ENCODE measurements at regions not wholly inside any gene's neighbourhood (a gene's known extent, or its start where the extent isn't known, plus 50 kb on each side); places are given as distances from the start of the nearest gene placed in this dataset.
A peak's percentile ranks its signal among the peaks of the same experiment; 100 is the strongest.

DNA sequence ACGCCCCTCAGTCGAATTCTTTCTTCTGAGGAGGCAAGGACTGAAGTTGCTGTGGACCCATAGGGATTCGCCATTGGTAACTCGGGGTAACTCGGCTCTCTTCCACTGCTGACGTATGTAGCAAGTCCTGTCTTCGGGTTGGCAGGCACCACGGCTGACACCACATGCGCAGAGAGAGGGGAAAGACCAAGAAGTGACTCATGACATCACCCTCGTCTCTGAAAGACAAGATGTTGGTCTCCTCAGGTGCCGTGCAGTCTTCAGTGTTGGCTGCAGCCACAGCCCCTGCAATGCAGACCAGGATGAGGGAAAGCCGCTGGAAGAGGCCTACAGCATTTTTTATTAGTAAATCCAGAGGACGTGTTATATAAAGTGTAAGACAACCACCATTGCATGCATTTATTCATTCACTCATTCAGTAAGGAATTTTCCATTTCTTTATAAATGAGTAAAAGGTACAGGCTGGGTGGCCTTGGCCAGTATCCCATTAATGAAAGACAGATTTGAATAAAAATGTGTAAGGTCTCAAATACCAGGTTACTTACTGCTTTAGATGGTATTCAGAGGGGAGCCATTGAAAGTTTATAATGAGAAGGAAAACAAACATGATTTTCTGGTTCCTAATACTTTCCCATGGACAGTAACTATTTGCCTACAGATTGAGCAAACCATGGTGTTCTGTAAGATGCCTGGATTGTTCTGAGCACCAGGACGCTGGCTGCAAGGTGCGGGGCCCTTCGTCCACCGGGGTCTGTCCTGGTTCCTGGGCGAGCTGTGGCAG, 50.7 kb upstream of the IRF2BP2 start:
- no peaks in the 10 kb centered on the region for H3K36me3 ChIP-seq (ENCODE audit: control insufficient read depth, insufficient read depth, low read length)
- intact Hi-C loops (cut with micrococcal nuclease; ENCODE audit: unreplicated experiment) (no loop called here), in situ Hi-C loops (cut with HindIII; ENCODE audit: low pct_unique_long_range_greater_than_20kb, low sequenced_read_pairs) (no loop called here)
- H3K9me3 ChIP-seq (ENCODE audit: control insufficient read depth, insufficient read depth, low read depth, low read length), result no peaks in the 10 kb centered on the region; the same call in 1 of the 2 replicates
- DNase-seq (ENCODE audit: low read depth, low spot score), result no peak
- ATAC-seq, result no peak
- H3K4me3 ChIP-seq (ENCODE audit: low read depth in 2 of 2, low read length in 2 of 2), result no peak overlapping the region
- H3K4me1 ChIP-seq (ENCODE audit: control insufficient read depth, insufficient read depth, low read length), result peaks cover 48% of the 10 kb centered on the region
- BruUV-seq (replicated peaks), result no TSS peak
- TF ChIP-seq, protein P1, sequence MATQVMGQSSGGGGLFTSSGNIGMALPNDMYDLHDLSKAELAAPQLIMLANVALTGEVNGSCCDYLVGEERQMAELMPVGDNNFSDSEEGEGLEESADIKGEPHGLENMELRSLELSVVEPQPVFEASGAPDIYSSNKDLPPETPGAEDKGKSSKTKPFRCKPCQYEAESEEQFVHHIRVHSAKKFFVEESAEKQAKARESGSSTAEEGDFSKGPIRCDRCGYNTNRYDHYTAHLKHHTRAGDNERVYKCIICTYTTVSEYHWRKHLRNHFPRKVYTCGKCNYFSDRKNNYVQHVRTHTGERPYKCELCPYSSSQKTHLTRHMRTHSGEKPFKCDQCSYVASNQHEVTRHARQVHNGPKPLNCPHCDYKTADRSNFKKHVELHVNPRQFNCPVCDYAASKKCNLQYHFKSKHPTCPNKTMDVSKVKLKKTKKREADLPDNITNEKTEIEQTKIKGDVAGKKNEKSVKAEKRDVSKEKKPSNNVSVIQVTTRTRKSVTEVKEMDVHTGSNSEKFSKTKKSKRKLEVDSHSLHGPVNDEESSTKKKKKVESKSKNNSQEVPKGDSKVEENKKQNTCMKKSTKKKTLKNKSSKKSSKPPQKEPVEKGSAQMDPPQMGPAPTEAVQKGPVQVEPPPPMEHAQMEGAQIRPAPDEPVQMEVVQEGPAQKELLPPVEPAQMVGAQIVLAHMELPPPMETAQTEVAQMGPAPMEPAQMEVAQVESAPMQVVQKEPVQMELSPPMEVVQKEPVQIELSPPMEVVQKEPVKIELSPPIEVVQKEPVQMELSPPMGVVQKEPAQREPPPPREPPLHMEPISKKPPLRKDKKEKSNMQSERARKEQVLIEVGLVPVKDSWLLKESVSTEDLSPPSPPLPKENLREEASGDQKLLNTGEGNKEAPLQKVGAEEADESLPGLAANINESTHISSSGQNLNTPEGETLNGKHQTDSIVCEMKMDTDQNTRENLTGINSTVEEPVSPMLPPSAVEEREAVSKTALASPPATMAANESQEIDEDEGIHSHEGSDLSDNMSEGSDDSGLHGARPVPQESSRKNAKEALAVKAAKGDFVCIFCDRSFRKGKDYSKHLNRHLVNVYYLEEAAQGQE (IDR thresholded peaks at IDR 0.05; ENCODE audit: insufficient read depth in 1 of 2, low read depth in 2 of 2, low read length in 1 of 2), result no peak
- POLR2A ChIA-PET, result no interaction called here
- CTCF ChIA-PET, result interaction anchor here (0.6 kb wide), 1 partner anchor 543 kb away, joined by 4 read pairs; no protein-coding TSS in a partner anchor
- no peaks in the 10 kb centered on the region for H3K27me3 ChIP-seq (ENCODE audit: control insufficient read depth, insufficient read depth, low read length)
- peak overlapping the region; percentile 98 for H3K27ac ChIP-seq (ENCODE audit: low read length)

All from Panc1 (cell line).